HG03378 (cell line): ENCODE measurements at regions not wholly inside any gene's neighbourhood (a gene's known extent, or its start where the extent isn't known, plus 50 kb on each side); places are given as distances from the start of the nearest gene placed in this dataset.
"Not testable (repeated sequence)": the region's sequence is repeated elsewhere in the genome, so short reads cannot be mapped to it uniquely, and the experiment has no call there.

Experiments
- ATAC-seq: cut with Tn5 transposase; IDR thresholded peaks from one replicate; pipeline ENCODE4 v1.9.1; 2021; ENCODE audit warnings: mild to moderate bottlenecking, moderate library complexity; ENCODE audit not compliant: unreplicated experiment

- ATAC-seq = no peak
Observed at GRCh38 chr2:17373041-17373440, 145.2 kb downstream of the RAD51AP2 start.

- ATAC-seq = no peak
Observed at GRCh38 chr2:17363846-17364245, 154.4 kb downstream of the RAD51AP2 start.

GRCh38 chr2:17362956-17363355 is 155.3 kb downstream of the RAD51AP2 start:
- ATAC-seq = no peak

- peak; percentile 92 for ATAC-seq
Observed at GRCh38 chr2:17355608-17356329, 162.5 kb downstream of the RAD51AP2 start.

GRCh38 chr2:17353263-17353662 is 165.0 kb downstream of the RAD51AP2 start:
- ATAC-seq = no peak

GRCh38 chr2:17342692-17343091 is 175.5 kb downstream of the RAD51AP2 start:
- not testable (repeated sequence) for ATAC-seq

GRCh38 chr2:17337507-17337906 is 180.7 kb downstream of the RAD51AP2 start:
- no peak for ATAC-seq

GRCh38 chr2:17336458-17336857 is 181.8 kb downstream of the RAD51AP2 start:
- no peak for ATAC-seq

GRCh38 chr2:17334300-17334699 is 183.9 kb downstream of the RAD51AP2 start:
- ATAC-seq = no peak

- ATAC-seq = no peak
Observed at GRCh38 chr2:17331636-17332035, 186.6 kb downstream of the RAD51AP2 start.

GRCh38 chr2:17328161-17328560 is 190.1 kb downstream of the RAD51AP2 start:
- ATAC-seq = no peak

GRCh38 chr2:17327649-17328048 is 190.6 kb downstream of the RAD51AP2 start:
- ATAC-seq = no peak

GRCh38 chr2:17326717-17327116 is 191.5 kb downstream of the RAD51AP2 start:
- no peak for ATAC-seq

- no peak for ATAC-seq
Observed at GRCh38 chr2:17323697-17324096, 194.5 kb downstream of the RAD51AP2 start.

GRCh38 chr2:17322461-17322860 is 195.8 kb downstream of the RAD51AP2 start:
- no peak for ATAC-seq

- no peak for ATAC-seq
Observed at GRCh38 chr2:17319090-17319489, 199.2 kb downstream of the RAD51AP2 start.

GRCh38 chr2:17318013-17318412 is 200.2 kb downstream of the RAD51AP2 start:
- ATAC-seq = no peak

GRCh38 chr2:17317439-17317976 is 200.7 kb downstream of the RAD51AP2 start:
- ATAC-seq = no peak

- no peak for ATAC-seq
Observed at GRCh38 chr2:17313261-17313660, 205.0 kb downstream of the RAD51AP2 start.

- ATAC-seq = no peak
Observed at GRCh38 chr2:17311771-17312511, 206.3 kb downstream of the RAD51AP2 start.

- ATAC-seq = no peak
Observed at GRCh38 chr2:17311106-17311619, 207.1 kb downstream of the RAD51AP2 start.
